Endodermal cell (in vitro differentiated cells): ENCODE measurements at regions not wholly inside any gene's neighbourhood (a gene's known extent, or its start where the extent isn't known, plus 50 kb on each side); places are given as distances from the start of the nearest gene placed in this dataset.

ENCODE experiments used
- DNase-seq: peaks from one replicate; pipeline ENCODE4 v3.0.0-alpha.2; 2017
- H3K27ac ChIP-seq: 2 replicates; pipeline ENCODE4 v1.5.1; 2013; ENCODE audit warnings: mild to moderate bottlenecking, low read depth, low read length, moderate library complexity
- H3K27me3 ChIP-seq: 2 replicates; pipeline ENCODE4 v1.6.1; 2013; ENCODE audit warnings: mild to moderate bottlenecking, low read length, moderate library complexity; ENCODE audit not compliant: insufficient read depth, control insufficient read depth, poor library complexity, severe bottlenecking
- H3K36me3 ChIP-seq: 2 replicates; pipeline ENCODE4 v1.7.0; 2013; ENCODE audit warnings: mild to moderate bottlenecking, low read length, moderate library complexity; ENCODE audit not compliant: control insufficient read depth, insufficient read depth
- H3K4me1 ChIP-seq: one replicate; pipeline ENCODE4 v1.7.0; 2013; ENCODE audit warnings: low read length; ENCODE audit not compliant: control insufficient read depth, insufficient read depth
- H3K4me3 ChIP-seq: 2 replicates; pipeline ENCODE4 v1.5.1; 2013; ENCODE audit warnings: mild to moderate bottlenecking, low read length, moderate library complexity
- H3K9ac ChIP-seq: 2 replicates; pipeline ENCODE4 v1.6.1; 2013; ENCODE audit warnings: mild to moderate bottlenecking, low read length, moderate library complexity; ENCODE audit not compliant: poor library complexity, severe bottlenecking; ENCODE audit errors: extremely low read depth
- H3K9me3 ChIP-seq: 2 replicates; pipeline ENCODE4 v1.6.1; 2013; ENCODE audit warnings: mild to moderate bottlenecking, low read length, moderate library complexity; ENCODE audit not compliant: control insufficient read depth
- H3K27ac Mint-ChIP-seq: 2 replicates; pipeline ENCODE4 v1.8.0; 2020; ENCODE audit warnings: mixed read lengths
- H3K27me3 Mint-ChIP-seq: 2 replicates; pipeline ENCODE4 v1.8.0; 2021; ENCODE audit warnings: mild to moderate bottlenecking, mixed read lengths; ENCODE audit not compliant: insufficient read depth
- H3K36me3 Mint-ChIP-seq: 2 replicates; pipeline ENCODE4 v1.8.0; 2020; ENCODE audit warnings: low read depth, mixed read lengths
- H3K4me1 Mint-ChIP-seq: 2 replicates; pipeline ENCODE4 v1.8.0; 2020; ENCODE audit warnings: mixed read lengths
- H3K4me3 Mint-ChIP-seq: 2 replicates; pipeline ENCODE4 v1.8.0; 2020; ENCODE audit warnings: mild to moderate bottlenecking, moderate library complexity, mixed read lengths
- H3K9me3 Mint-ChIP-seq: 2 replicates; pipeline ENCODE4 v1.8.0; 2020; ENCODE audit warnings: mild to moderate bottlenecking, mixed read lengths
- CTCF ChIP-seq: fragments of 200-600 bp; sonication (generic); conservative IDR thresholded peaks from 2 replicates; pipeline ENCODE4 v1.5.0; 2021; ENCODE audit warnings: antibody characterized with exemption, mild to moderate bottlenecking
- WGBS, 2 experiments: methylation state at CpG; one replicate each; pipeline versions ENCODE4 v1.1.5 to v1.1.7; 2013; ENCODE audit warnings: missing lambda C conversion rate in 2 of 2, mixed read lengths in 1 of 2; ENCODE audit not compliant: insufficient coverage in 1 of 2, insufficient read length in 1 of 2; 5-methylcytosine and 5-hydroxymethylcytosine counted together

- H3K4me3 ChIP-seq: no peak overlapping the region
- no peak overlapping the region for H3K27ac ChIP-seq
- 88% methylated on average over 3 of the region's 3 CpGs; no CpG with 5 or more reads in 1 of the 2 experiments for WGBS, 2 experiments
- H3K27me3 ChIP-seq: no peaks in the 10 kb centered on the region
- H3K9ac ChIP-seq: no peak overlapping the region
- Mint-ChIP-seq H3K27me3 (no peaks in the 10 kb centered on the region), H3K9me3 (peaks cover 8% of the 10 kb centered on the region), H3K27ac (no peak overlapping the region), H3K4me3 (no peak overlapping the region), H3K36me3 (no peaks in the 10 kb centered on the region), H3K4me1 (no peaks in the 10 kb centered on the region)
- no peak for DNase-seq
- H3K9me3 ChIP-seq: no peaks in the 10 kb centered on the region
- no peaks in the 10 kb centered on the region for H3K36me3 ChIP-seq
- H3K4me1 ChIP-seq: no peaks in the 10 kb centered on the region
- no peak for TF ChIP-seq CTCF
Measured at GRCh38 chr14:27242874-27243273, 645.0 kb upstream of the NOVA1 start.

- H3K27me3 ChIP-seq: no peaks in the 10 kb centered on the region
- H3K4me3 ChIP-seq: no peak overlapping the region
- 100% methylated on average over 1 to 2 of the region's 2 CpGs for WGBS, 2 experiments
- no peaks in the 10 kb centered on the region for H3K36me3 Mint-ChIP-seq
- no peak for DNase-seq
- H3K36me3 ChIP-seq: no peaks in the 10 kb centered on the region
- H3K4me1 Mint-ChIP-seq: no peaks in the 10 kb centered on the region
- no peaks in the 10 kb centered on the region for H3K9me3 ChIP-seq
- H3K27ac ChIP-seq: no peak overlapping the region
- no peak overlapping the region for H3K9ac ChIP-seq
- no peak overlapping the region for H3K27ac Mint-ChIP-seq
- no peak for TF ChIP-seq CTCF
- peaks cover 8% of the 10 kb centered on the region for H3K9me3 Mint-ChIP-seq
- H3K4me1 ChIP-seq: no peaks in the 10 kb centered on the region
- H3K27me3 Mint-ChIP-seq: no peaks in the 10 kb centered on the region
- no peak overlapping the region for H3K4me3 Mint-ChIP-seq
Measured at GRCh38 chr14:27243365-27243764, 645.5 kb upstream of the NOVA1 start.

- H3K9me3 Mint-ChIP-seq: peaks cover 4% of the 10 kb centered on the region
- no peak overlapping the region for H3K4me3 Mint-ChIP-seq
- 93 to 97% methylated on average over 4 to 6 of the region's 6 CpGs for WGBS, 2 experiments
- no peaks in the 10 kb centered on the region for H3K4me1 Mint-ChIP-seq
- no peaks in the 10 kb centered on the region for H3K4me1 ChIP-seq
- no peaks in the 10 kb centered on the region for H3K36me3 Mint-ChIP-seq
- no peak overlapping the region for H3K9ac ChIP-seq
- no peaks in the 10 kb centered on the region for H3K9me3 ChIP-seq
- no peak for TF ChIP-seq CTCF
- no peak overlapping the region for H3K27ac Mint-ChIP-seq
- H3K27me3 ChIP-seq: no peaks in the 10 kb centered on the region
- DNase-seq: no peak
- no peaks in the 10 kb centered on the region for H3K36me3 ChIP-seq
- no peaks in the 10 kb centered on the region for H3K27me3 Mint-ChIP-seq
- no peak overlapping the region for H3K27ac ChIP-seq
- no peak overlapping the region for H3K4me3 ChIP-seq
Measured at GRCh38 chr14:27245947-27246346, 648.1 kb upstream of the NOVA1 start.
